ENCODE measurements at regions not wholly inside any gene's neighbourhood (a gene's known extent, or its start where the extent isn't known, plus 50 kb on each side); places are given as distances from the start of the nearest gene placed in this dataset.

DNA sequence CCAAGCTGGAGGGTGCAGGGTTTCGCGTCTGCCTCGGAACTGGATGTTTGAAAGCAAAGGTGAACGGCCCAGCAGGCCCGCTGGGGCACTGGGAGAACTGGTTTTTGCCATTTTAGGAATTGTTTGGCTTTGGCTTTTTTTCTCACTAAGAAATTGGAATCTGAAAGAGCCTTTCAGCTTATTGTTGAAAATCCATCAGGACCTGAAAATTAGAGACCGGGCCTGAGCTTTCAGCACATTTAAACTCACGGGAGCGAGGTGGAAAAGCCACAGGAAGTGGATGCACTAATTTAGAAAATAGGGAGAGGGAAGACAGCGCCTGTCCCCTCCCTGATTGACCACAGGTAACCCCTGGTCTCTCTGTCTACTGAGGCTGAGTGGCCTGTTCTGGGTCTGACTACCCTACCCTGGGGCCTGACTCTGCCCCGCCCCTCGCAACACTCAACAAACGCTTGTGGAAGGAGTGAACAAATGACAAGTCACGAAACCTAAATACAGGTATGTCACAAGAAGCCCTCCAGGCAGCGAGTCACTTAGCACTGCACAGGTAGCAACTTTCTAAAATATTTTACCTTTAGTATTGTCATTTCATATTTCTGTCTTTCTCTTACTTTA lies 100.3 kb upstream of the MBOAT2 start:
- no peak for DNase-seq

DNA sequence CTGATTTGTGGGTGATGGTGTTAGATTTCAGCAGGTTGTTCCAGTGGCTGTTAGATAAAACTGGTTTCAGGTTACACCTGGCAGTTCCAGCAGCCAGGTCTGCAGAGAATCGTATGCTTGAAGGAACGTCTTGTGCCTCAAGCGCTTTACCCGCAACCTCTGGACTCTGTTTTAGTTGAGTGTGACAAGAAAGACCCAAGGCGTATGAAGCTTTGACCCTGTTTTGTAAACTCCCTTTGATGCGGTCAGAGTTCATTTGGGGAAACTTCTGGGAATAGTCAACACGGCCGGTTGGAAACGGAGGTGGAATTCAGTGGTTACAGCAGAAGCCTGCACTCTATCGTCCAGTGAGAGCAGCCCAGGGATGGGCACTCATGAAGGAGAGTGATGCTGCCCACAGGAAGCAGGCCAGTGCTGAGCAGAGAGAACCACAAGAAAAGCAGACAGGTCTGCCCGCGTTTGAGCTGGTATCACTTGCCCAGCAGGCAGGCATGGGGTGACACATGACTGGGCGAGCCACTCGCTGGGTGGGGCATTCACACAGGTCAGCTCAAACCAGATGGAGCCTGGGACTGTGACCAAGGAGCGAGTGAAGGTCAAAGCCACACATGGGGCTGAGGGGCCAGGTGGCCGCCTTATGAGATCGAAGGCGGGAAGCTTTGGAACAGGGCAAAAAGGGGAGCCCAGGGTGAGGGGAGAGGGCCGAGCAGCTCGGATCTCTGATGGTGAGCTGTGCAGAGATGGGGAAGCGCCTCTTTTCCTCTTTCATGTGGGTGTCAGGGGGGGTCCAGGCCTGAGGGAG lies 99.6 kb upstream of the MBOAT2 start:
- no peak for DNase-seq

DNA sequence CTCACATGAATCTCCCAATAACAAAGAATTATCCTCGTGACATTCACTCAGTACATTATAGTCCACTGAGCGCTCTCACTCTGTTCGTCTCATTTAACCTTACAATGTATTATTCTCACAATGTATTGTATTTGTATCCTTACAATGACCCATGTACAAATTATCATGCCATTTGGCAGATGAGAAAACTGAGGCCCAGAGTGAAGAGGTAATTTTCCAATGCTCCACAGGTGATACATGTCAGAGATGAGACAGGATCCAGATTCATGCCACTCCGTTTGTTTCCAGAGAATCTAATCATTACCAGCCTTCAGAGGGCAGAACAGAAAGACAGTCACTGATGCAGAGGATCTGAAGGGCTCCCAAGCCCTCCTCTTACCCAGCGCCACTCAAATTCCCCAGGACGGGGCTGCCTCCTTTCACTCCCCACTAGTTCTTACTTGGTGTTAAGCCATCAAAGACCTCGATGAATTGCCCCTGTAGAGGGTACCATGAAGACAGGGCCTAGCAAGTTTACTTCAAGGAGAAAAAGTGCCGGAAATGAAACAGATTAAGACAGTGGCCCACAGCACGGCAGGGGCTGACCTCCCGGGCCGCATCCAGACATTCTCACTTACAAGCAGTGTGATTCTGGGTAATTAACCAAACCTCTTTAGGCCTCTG lies 98.4 kb upstream of the MBOAT2 start:
- no peak for DNase-seq

DNA sequence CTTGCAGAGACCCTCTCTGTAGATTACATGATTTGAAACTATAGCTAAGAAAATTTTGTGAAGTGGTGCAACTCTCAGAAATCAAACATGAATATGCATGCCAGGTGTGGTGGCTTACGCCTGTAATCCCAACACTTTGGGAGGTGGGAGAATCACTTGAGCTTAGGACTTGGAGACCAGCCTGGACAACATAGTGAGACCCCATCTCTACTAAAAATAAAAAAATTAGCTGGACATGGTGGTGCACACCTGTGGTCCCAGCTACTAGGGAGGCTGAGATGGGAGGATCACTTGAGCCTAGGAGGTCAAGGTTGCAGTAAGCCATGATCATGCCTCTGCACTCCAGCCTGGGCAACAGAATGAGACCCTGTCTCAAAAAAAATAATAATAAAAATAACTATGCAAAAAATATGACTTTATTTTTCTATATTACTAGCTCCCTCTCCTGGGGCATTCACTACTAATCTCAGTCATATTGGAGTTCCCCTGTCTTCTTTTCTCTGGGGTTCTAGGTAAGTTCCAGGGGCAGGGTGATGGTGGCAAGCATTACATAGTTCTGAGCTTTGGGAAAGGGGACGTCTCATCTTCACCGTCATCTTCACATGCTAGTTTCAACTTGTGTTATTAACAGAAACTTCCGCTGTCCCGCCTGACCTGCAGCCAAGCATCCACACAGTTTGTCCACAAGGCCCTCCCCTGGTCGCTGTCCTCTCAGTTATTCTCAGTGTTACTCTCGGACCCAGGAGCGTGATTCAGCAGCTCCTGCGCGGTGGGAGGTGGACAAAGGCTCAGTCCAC lies 96.8 kb upstream of the MBOAT2 start:
- no peak for DNase-seq

DNA sequence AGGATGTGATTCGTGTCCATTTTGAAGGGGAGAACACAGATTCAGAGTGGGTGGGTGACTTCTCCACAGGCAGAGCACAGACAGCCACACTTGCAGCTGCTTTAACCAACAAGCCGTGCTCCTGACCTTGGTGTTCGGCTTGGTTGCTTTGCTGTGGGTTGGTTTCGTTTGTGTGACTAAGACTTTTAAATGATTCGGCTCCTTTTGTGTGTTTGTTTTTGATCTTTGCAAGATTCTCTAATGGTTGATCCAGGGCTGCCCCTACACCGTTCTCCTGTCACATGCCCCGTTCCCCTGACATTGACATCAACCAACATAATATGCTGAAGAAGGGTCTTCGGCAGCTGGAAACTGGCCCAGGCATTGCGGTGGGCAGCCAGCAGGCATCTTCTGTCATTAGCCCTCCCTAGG lies 95.9 kb upstream of the MBOAT2 start:
- no peak for DNase-seq

DNA sequence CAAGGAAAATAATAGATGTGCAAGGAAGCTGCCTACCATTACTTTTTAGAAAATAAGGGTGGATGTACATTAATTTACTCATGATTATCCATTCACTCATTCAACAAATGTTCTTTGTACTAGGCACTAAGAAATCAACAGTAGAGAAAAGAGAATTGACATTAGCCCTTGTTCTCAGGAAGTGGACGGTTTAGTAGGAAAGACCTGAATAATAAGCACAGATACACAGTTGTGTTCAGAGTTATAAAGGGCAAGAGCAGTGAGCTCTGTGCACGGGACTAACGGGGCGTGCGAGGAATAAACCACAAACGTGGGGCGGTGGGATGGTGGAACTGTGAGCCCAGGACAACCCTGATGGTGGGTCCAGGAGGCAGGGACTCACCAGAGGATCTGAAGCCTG lies 94.4 kb upstream of the MBOAT2 start:
- DNase-seq: no peak

DNA sequence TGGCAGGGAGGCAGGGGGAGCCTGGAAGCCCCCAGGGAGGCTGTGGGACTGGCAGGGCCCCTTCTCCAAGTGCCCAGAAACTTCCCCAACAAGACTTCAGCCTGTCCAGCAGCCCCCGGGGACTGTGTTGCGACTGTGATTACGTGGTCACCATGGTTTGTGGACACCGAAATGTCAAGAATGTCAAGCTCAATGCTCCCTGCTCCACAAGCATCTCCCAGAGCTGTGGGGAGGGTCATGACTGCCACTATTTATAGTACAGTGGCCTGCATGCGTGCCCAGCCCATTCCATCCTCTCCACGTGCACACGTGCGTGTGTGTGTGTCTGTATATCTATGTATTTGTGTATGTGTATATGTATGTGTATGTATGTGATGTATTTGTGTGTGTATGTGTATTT lies 93.8 kb upstream of the MBOAT2 start:
- no peak for DNase-seq

DNA sequence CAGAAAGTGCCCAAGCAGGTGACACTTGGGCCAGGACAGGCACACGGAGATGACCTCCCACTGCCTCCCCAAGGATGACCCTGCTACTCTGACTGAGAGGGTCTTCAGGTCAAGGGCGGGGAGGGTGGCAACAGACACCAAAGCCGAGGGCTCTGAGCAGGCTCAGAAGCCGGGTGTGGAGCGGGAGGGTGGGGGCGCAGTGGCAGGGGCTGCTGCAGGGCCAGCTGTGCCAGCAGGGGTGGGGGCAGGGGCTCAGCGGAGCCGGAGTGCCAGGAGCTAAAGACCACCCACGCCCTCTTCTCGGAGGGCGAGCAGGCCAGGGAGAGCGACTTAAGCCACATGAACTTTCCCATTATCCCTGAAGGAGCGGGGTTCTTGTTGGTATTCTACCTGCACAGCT lies 93.3 kb upstream of the MBOAT2 start:
- DNase-seq: no peak

DNA sequence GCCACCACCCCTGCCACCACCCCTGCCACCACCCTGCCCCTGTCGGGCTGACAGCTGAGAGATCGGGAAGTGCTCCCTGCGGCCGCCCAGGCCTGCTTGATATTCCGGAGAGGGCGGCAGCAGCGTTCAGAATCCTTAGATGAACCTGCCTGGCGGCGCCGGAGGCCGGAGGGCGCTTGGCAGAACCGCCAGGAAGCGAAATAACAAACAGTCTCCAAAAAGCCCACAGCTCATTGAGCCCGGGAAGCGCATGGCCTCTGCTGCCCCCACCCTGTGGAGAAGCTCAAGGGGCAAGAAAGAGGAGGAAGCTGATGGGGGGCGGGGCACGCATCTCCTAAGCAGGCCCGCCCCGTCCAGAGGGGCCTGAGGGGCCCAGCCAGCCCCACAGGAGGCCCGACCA lies 92.2 kb upstream of the MBOAT2 start:
- no peak for DNase-seq

DNA sequence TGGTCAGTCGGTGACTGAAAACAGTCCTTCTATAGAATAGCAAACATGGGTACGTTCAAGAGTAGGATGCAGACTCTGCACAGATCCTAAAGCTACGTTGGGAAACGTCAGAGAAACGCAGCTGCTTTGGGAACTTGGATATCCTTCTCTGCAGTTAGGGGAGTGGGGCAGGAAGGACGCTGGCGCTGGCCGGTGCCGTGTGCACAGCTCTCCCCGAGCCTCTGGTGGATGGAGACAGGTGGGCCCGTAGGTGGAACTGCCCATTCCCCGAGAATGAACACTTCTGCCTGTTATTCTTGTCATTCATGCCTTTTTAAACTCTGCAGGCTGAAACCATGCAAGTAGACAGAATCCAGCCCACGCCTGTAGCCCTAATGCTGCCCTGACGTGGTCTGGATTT lies 91.7 kb upstream of the MBOAT2 start:
- no peak for DNase-seq

DNA sequence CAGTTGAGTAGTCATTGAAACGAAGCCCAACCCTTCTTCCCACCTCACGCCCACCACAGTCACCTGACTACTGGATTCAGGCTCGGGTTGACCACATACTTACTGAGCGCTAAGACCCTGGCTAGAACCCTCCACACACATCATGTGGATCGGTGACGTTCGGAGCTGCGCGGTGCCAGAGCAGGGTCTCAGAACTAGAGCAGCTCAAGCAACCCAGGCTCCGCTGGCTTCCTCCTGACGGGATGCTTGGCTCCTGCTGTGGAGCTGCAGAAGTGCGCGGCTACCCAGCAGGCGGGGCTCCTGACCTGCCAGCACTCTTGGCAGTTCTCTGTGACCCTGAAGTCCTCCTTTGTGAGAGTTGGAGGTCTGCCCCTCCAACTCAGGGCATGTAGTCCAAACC lies 90.6 kb upstream of the MBOAT2 start:
- DNase-seq: no peak

DNA sequence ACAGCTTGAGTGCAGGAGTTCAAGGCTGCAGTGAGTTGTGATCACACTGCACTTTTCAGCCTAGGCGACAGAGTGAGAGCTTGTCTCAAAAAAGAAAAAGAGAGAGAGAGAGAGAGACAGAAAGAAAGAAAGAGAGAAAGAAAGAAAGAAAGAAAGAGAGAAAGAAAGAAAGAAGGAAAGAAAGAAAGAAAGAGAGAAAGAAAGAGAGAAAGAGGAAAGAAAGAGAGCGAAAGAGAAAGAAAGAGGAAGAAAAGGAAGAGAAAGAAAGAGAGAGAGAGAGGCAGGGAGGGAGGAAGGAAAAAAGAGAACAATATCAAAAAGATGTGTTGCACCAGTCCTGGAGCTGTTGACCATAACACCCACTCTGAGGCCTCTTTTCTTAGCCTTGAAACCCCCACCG lies 89.8 kb upstream of the MBOAT2 start:
- no peak for DNase-seq

DNA sequence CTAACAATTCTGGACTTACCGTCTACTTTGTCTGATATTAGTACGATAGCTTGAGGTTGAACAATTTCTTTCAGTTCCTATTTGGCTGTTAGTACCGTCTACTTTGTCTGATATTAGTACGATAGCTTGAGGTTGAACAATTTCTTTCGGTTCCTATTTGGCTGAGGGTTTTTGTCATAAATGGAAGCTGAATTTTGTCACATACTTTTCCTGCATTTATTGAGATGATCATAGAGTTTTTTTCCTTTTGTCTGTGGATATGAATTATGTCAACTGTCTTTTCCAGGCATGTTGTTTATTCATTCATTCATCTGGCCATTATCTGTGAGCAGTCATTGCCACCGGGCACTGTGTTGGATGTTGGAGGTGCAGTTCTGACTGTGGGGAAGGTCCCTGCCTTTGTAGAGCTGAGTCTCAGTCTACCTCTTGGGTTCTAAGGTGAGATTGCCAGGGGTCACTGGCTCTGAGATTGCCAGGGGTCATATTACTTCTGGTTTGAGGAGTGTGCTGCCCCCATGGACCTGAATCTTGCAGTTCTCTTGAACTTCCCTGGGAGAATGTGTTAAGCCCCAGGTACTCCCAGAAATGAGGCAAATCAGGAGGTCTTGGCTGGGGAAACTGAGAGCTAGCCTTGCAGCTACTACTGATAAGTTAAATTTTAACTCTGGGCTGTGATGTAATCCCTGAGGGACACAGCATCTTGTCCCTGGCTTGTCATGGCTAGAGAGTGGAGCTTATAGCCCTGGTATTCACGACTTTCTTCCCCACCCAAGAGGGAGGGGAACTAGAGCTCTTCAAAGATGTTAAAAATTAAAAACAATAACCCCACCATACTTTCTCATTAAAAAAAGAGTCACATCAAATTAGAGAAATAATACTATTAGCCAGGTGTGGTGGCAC lies 89.1 kb upstream of the MBOAT2 start:
- no peak for DNase-seq

DNA sequence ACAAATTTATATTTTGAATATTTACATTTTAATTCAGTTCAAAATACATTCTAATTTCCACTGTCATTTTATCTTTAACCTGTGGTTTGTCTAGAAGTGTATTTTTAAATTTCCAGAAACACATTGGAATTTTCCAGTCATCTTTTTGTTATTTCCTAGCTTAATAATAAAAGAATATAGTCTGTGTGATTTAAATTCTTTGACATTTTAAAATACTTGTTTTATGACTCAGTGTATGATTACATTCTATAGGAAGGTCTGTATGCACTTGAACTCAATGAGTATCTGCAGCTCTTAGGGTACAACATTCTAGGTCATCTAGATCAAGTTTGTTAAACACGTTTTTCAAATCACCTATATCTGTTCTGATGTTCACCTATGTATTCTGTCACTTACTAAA lies 88.3 kb upstream of the MBOAT2 start:
- DNase-seq: no peak

DNA sequence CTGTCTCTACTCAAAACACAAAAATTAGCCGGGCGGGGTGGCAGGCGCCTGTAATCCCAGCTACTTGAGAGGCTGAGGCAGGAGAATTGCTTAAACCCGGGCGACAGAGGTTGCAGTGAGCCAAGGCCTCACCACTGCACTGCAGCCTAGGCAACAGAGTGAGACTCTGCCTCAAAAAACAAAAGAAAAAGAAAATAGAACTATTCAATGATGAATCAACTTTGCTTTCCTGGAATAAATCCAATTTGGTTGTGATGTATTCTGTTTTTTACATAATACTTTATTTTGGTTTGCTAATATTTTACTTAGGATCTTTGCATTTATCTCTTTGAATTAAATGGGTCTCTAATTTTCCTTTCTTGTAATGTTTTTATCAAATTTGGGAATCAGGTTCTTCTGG lies 86.3 kb upstream of the MBOAT2 start:
- no peak for DNase-seq

DNA sequence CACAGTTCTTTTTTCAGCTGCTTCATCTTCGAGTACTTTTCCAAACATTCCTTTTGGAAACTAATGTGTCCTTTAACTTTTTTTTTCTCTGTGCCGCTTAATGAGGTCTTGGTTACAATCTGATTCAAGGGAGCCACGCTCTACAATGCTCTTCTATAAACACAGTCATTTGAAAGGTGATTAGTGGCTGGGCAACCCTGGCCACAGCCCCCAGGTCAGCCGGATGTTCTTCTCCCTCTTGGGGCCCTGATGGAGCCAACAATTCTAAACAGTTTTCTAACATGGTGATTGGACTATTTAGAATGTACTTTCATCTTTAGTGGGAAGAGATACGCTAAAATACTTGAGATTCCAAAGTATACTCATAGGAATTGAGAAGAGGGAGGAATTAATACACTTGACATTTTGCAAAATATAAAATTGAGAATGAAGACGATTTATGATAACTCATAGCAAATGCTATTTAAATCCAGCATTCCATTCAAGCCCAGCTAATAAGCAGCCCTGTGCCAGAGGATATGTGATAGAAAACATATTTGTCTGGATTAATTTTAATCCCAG lies 83.7 kb upstream of the MBOAT2 start:
- DNase-seq: no peak

DNA sequence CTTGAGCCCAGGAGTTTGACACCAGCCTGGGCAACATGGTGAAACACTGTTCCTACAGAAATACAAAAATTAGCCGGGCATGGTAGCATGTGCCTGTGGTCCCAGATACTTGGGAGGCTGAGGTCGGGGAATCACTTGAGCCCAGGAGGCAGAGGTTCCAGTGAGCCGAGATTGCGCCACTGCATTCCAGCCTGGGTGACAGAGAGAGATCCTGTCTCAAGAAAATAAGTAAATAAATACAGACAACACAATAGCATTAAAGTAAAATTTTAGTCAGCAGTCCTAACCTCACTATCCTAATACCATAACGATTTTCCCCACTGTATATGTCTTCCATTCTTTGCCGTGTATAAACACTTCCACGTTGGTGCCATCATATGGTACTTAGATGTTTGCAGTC lies 83.0 kb upstream of the MBOAT2 start:
- DNase-seq: no peak

DNA sequence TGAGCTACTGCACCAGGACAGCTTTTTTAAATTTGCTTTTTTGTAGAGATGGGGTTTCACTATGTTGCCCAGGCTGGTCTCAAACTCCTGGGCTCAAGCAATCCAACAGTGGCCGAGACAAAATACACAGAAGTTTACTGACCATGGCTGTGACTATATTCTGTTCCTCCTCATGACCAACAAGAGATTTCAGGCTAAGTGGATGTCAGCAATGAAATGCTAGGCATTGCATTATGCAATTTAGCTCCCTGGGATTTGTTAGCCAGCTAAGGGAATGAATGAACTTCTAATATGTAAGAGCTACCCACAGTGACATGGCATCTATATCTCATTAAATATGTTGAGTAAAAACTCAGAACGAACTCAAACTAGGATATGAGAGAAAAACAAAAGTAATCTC lies 81.9 kb upstream of the MBOAT2 start:
- no peak for DNase-seq

DNA sequence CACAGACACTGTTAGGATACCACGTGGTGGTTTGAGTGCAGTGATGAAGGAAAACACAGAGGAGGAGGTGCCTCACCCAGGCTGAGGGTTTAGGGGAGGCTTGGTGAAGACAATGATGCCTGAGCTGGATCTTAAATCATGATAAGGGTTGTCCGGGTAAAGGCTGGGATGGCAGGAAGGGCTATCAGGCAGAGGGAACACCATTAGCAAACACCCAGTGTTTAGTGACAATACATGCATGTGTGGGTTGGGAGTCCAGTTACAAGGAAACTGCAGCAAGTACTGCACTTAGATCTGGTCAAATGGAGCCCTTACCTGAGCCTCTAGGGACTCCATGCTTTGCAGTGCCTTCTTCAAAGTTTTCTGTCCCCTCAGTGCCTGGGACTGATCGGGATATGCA lies 79.8 kb upstream of the MBOAT2 start:
- no peak for DNase-seq

DNA sequence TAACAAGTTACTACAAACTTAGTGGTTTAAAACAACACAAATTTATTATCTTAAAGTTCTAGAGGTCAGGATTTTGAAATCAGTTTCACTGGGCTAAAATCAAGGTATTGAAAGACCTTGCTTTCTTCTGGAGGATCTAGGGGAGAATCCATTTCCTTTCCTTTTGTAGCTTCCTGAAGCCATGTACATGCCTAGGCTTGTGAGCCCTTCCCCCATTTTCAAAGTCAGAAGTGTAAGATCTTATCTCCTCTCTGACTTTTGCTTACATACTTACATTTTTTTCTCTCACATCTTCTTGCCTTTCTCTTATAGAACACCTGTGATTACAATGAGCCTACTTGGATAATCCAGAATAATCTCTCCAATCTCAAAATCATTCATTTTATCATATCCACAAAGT lies 78.7 kb upstream of the MBOAT2 start:
- DNase-seq: no peak

DNA sequence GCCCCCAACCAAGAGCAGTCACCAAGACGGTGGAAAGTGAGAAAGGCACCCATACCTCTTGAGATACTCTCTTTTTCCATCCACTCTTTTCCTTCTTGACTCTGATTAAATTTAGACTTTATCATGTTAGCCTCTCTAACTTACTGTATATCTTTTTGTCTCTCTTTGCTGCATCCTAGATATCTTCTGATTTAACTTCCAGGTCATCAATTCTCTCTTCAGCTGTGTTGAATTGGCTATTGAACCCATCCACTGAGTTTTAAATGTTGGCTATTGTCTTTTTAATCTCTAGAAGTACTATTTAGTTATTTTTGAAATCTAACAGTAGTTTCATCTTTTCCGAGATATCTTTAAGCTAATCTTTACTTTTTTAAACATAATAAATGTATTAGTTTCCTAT lies 78.3 kb upstream of the MBOAT2 start:
- DNase-seq: no peak

DNA sequence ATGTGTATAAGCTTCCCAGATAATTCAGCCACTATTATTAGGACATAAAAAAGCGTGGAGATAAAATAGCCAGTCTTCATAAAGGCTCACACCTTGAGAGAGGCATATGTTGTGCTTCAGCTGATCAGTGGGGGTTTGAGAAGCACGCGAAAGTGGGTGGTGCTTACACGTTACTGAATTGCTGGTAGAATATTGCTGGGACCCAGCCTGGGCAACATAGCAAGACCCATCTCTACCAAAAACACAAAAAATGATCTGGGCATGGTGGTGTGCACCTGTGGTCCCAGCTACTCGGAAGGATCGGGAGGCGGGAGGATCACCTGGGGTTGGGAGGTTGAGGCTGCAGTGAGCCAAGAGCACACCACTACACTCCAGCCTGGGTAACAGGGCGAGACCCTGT lies 74.9 kb upstream of the MBOAT2 start:
- no peak for DNase-seq
